ENCODE measurements at regions not wholly inside any gene's neighbourhood (a gene's known extent, or its start where the extent isn't known, plus 50 kb on each side); places are given as distances from the start of the nearest gene placed in this dataset.
A peak's percentile ranks its signal among the peaks of the same experiment; 100 is the strongest.

- TF ChIP-seq CTCF (conservative IDR thresholded peaks at IDR 0.05) (peak; percentile 85), EZH2 (IDR thresholded peaks at IDR 0.05; ENCODE audit: low read depth) (no peak)
Observed at GRCh38 chr2:529424-529823, 147.8 kb downstream of the TMEM18 start.
